HG03097 (cell line): ENCODE measurements at regions not wholly inside any gene's neighbourhood (a gene's known extent, or its start where the extent isn't known, plus 50 kb on each side); places are given as distances from the start of the nearest gene placed in this dataset.

ENCODE experiments used
- ATAC-seq: cut with Tn5 transposase; IDR thresholded peaks from one replicate; pipeline ENCODE4 v1.9.1; 2021; ENCODE audit not compliant: unreplicated experiment, low FRiP score

DNA sequence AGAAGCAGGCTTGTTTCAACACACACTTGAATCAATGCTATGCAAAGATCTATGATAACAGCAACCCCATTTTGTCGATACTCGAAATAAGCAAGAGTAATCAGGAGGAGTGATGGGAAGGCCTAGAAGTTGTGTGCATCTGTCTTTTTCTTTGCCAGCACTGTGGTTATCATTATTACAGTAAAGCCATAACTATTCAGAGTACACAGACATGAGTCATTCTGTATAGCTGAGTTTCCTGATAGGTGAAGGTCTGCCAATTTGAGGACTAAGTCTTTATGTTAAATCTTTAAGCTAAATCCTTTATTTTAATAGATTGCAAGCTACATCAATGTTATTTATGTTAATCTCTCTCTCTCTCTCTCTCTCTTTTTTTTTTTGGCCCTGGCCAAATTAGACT, 1344.4 kb upstream of the CELF4 start:
- no peak for ATAC-seq

- no peak for ATAC-seq
These were observed 1337.2 kb upstream of the CELF4 start for GRCh38 chr18:38902796-38903195.

DNA sequence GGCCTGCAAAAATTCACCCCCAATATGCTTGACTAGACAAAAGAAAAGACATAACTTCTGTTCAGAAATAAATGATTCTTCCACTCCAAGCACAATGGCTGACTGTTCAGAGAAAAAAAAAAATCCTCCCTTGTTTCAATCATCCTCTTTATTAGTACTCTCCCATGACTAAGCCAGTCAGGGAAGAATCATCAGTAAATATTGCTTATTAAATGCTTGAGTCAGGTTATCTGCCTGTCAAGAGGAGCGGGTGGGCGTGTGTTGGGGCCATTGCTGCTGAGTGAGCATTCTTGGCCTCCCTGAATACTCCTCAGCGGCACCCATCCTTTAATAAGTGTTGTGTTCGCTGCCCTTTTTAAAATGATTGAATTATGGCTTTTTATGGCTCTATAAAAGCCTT, 1334.8 kb upstream of the CELF4 start:
- ATAC-seq = no peak

DNA sequence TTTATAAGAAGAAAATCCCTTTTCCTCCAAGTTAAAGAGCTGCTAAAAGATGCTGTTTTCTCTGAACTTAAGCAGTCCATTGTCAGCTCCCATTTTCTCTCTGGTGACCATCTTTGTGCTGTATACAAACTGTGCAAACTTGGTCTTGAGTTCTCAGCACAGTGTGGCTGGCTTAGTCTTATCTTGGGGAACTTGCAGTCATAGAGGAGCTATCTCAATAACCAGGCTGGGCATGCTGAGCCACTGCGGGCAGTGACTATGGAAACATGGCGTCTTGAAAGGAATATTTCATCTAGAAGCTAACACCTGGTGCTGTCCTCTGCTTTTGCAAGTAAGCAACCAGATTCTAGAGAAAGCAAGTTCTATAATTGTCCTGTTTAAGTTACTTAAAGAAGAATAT, 1334.4 kb upstream of the CELF4 start:
- ATAC-seq = no peak

DNA sequence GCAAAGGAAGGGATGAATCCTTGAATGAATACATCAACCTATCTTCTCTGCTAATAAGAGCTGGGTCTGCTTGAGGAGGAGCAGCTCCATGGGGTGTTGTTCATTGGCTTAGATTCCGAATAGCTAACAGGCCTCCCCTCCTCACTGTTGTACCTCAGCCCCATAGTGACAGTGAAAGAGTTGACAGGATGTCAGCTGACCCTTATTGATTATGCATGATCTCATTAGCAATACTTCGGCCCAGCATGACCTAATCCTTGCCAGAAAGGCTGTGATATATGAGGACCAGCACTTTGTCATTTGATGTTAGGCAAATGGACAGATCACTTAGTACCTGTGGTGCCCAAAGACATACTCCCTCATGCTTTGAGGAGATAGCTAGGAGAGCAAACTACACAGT, 1333.7 kb upstream of the CELF4 start:
- no peak for ATAC-seq

GRCh38 chr18:38898167-38898566, 1332.6 kb upstream of the CELF4 start:
- no peak for ATAC-seq

DNA sequence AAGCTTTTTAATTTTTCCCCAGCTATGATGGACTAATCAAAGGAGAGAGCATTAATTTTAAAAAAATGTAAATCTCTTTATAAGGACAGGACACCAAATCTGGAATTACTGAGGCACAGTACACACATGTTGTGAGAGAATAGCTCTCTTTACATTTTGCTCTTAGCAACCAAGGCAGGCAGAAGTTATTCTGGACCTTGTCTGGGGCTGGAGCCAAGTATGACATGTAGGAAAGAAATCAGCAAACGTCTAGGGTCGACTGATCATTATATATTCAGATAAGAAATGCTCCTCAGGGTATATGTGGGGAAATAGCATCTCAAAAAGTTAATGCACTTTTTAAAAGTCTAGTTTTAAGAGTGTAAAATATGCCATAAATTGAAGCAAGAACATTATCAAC, 1330.0 kb upstream of the CELF4 start:
- no peak for ATAC-seq

GRCh38 chr18:38887671-38888020, 1322.0 kb upstream of the CELF4 start:
- no peak for ATAC-seq

DNA sequence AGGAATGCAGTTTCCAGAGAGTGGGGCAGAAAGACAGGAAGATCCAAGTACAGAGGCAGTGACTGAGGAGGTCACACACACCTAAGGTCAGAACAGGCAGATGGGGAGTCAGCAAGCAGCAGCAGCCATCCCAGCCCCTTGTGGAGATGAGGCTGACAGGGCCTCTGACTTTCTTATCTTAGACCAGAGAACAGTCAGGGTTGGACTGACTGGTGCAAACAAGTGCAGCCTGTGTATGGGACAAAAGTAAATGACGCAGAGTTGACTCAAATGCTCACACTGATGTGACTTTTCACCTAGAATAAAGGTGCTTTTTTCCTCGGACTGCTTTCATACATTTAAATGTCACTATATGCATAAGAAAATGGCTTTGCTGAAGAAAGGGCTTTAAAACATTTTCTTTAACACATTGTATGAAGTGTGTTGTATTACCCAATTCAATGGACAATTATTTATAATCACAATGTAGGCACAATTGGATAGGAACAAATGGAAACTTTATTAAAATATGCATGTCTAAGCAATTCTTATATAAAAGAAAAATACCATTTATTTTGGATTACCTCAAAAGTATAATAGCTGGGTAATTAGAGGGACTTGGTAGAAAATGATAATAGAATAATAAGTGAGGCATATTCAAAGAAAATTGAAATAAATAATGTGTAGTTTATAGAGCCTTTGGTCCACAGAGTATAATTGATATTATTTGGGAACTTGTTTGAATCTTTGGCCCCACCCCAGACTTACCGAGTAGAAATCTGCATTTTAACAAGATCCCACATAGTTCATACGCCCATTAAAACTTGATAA, 1321.5 kb upstream of the CELF4 start:
- ATAC-seq = no peak

- no peak for ATAC-seq
These were observed 1320.6 kb upstream of the CELF4 start for GRCh38 chr18:38886235-38886634.

- no peak for ATAC-seq
These were observed 1318.5 kb upstream of the CELF4 start for GRCh38 chr18:38884050-38884449.

GRCh38 chr18:38883111-38883510, 1317.5 kb upstream of the CELF4 start:
- ATAC-seq = no peak

GRCh38 chr18:38879871-38880270, 1314.3 kb upstream of the CELF4 start:
- no peak for ATAC-seq

DNA sequence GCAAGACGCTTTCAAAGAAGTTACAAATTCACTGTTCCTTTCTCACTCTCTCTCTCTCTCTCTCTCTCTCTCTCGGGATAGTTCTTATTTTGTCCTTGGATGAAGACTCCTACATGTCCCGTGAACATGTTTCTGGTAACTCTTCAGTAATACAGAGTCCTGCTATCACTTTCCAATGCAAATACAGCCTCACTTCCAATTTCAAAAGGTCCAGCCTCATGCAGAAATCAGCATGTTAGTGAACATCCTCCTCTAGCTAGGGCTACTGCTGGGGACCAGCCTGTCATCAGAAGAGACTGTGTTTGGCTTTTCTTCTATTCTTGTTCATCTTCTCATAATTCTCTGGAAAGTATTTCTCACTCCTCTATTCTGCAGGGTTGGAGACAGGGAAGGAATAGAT, 1306.7 kb upstream of the CELF4 start:
- ATAC-seq = no peak

DNA sequence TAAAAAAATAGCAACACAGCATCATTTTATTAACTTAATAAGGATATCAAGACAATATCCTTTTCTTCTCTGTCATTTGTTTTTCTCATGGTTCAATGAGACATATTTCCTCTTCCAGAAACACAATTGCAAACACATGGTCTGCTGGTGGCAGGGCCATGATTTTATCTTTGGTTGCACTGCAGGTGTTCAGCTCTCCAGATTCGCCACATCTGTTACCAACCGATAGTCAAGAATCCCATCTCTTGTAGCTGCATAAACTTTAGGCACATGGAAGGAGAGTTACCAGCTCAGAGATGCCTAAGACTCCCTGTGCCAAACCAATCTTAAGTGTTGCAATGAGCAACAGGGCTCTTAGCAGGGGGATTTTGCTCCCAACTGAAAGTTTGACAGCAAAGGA, 1303.2 kb upstream of the CELF4 start:
- ATAC-seq = no peak

GRCh38 chr18:38867680-38868079, 1302.1 kb upstream of the CELF4 start:
- ATAC-seq = no peak

- no peak for ATAC-seq
These were observed 1285.9 kb upstream of the CELF4 start for GRCh38 chr18:38851526-38851925.

DNA sequence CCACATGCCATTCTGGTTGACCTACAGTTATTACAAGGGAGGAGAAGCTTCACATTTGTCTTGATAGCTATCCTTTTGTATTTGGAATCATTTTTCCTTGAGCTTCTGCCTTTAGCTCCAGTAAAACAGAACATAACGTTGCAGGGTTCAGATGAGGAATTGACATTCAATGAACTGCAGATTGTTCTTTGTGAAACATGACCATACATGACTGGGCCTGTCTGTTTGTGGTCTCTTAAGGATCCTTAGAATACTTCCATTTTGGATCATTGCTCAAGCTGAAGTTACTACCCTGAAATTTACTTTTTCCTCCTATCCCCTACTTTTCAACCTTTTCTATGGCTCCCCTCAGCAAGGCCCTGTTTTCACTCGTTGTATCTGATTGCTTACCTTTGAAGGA, 1281.7 kb upstream of the CELF4 start:
- no peak for ATAC-seq

- ATAC-seq = no peak
These were observed 1277.7 kb upstream of the CELF4 start for GRCh38 chr18:38843291-38843690.

- ATAC-seq = no peak
These were observed 1260.6 kb upstream of the CELF4 start for GRCh38 chr18:38826247-38826646.

GRCh38 chr18:38811209-38811608, 1245.6 kb upstream of the CELF4 start:
- ATAC-seq = no peak

GRCh38 chr18:38810789-38811188, 1245.2 kb upstream of the CELF4 start:
- no peak for ATAC-seq

DNA sequence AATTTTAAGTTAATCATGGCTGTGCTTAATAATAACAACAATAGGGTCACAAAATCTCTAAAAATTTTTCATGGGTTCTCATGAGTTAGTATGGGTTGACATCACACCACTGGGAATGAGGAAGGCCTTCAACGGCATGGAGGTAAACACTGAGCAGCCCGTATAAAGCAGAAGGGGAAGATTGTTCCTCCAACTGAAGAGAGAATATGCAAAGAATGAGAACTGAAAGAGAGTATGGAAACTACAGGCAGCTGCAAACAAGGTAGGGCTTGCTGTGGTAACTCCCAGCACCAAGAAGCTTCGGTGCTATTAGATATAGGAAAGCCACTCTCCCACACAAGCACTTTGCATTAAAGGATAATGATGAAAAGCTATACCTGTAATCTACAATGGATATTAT, 1242.3 kb upstream of the CELF4 start:
- ATAC-seq = no peak
